Limb (tissue), 2 donors: ENCODE measurements at regions not wholly inside any gene's neighbourhood (a gene's known extent, or its start where the extent isn't known, plus 50 kb on each side); places are given as distances from the start of the nearest gene placed in this dataset.
A peak's percentile ranks its signal among the peaks of the same experiment; 100 is the strongest.

ENCODE experiments used
- DNase-seq, 2 donors: peaks; one replicate each; pipeline ENCODE4 v3.0.0-alpha.2; 2016; ENCODE audit errors: extremely low spot score in 2 of 2

- no peak for DNase-seq
Observed at GRCh38 chr2:84290537-84290936, 168.5 kb downstream of the SUCLG1 start.

- DNase-seq = no peak
Observed at GRCh38 chr2:84288293-84288692, 170.8 kb downstream of the SUCLG1 start.

DNA sequence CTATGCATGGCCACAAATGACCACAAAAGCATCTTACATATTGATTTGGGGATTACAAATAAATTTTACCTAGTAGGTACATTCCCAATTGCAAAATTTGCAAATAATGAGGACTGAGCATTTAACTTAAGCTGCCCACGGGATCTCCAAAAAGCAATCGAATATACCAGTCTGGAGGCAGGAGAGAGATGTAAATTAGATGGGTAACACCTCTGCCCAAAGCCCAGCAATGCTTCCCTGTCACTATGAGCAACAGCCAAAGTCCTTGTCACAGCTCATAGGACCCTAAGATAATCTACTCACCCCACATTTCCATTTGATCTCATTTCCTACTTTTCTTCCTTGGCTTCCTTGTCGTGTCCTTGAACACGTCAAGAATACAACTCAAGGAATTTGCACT lies 172.2 kb downstream of the SUCLG1 start:
- DNase-seq = no peak

- no peak for DNase-seq
Observed at GRCh38 chr2:84285056-84285747, 173.9 kb downstream of the SUCLG1 start.

- DNase-seq = peak; percentile 10 to 29
Observed at GRCh38 chr2:84283506-84283905, 175.6 kb downstream of the SUCLG1 start.

DNA sequence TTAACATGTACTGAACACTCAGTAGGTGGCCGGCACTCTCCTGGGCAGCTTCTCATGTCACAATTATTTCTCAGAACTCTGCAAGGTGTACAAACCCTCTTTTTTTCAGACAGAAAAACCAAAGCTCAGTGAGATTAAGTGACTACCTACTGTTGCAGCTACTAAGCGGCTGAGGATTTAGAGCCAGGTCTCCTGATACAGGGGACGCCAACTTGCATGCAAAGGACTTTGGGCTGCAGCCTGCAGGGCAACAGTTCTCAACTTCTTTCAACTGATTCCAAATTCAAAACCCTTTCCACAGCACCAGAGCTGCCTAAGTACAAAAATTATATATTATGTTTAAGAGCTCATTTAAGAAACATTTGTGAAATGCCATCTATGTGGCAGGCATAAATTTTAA lies 177.6 kb downstream of the SUCLG1 start:
- no peak for DNase-seq

DNA sequence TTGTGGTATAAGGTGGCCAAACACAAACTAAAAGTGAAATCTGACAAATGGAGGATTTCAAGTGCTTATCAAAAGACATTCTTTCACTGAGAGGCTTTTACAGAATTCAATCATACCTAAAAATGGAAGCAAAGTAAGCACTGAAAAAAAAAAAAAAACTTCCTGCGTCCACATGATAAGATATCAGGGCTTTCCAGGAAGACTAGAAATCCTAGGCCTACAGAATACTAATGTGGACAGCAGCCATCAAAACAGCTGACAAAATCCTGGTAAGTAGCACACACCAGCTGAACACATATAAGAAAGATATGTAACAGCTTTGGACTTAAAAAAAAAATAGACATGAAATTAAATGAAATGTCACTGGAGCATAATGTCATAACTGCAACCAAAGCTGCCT lies 178.2 kb downstream of the SUCLG1 start:
- no peak for DNase-seq

DNA sequence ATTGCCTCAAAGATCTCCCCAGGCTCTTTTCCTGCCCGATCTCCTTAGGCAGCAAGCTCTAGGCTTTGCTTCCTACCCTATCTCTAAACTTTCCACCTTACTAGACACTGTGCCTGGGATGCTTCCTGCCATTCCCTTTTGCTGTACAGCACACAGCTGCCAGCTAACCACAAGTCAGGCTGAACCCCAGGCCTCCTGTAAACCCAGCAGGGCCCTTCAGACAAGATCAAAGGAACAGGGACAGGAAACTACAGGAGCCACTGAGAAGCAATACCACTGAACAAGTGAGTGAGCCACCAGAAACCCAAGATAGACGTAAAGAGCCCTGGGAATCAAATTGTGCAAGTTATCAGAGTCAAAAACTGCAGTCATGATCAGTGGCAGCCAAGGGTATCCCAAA lies 180.7 kb downstream of the SUCLG1 start:
- no peak for DNase-seq

GRCh38 chr2:84276590-84277255 lies 182.4 kb downstream of the SUCLG1 start:
- DNase-seq = no peak

GRCh38 chr2:84273406-84273805 lies 185.7 kb downstream of the SUCLG1 start:
- no peak for DNase-seq

- no peak for DNase-seq
Observed at GRCh38 chr2:84271977-84272376, 187.1 kb downstream of the SUCLG1 start.

DNA sequence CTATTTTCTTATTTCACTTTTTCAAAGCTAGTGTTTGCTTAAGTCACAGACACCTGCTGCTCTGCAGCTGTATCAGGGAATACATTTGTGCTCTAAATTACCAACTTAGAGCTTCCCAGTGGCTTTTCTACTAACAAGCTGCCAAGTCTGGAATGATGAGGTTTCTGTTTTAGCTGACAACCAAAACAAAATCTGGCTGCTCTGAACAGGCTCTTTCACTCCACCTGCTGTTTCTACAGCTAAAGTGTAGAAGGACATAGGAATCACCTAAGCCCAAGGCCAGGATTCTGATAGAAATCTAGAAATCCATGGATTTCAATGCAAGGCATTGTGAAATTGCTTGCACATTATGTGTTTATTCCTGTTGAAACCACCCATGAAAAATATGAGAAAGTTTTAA lies 201.2 kb downstream of the SUCLG1 start:
- peak in 1 of 2 donors; percentile 58 for DNase-seq

DNA sequence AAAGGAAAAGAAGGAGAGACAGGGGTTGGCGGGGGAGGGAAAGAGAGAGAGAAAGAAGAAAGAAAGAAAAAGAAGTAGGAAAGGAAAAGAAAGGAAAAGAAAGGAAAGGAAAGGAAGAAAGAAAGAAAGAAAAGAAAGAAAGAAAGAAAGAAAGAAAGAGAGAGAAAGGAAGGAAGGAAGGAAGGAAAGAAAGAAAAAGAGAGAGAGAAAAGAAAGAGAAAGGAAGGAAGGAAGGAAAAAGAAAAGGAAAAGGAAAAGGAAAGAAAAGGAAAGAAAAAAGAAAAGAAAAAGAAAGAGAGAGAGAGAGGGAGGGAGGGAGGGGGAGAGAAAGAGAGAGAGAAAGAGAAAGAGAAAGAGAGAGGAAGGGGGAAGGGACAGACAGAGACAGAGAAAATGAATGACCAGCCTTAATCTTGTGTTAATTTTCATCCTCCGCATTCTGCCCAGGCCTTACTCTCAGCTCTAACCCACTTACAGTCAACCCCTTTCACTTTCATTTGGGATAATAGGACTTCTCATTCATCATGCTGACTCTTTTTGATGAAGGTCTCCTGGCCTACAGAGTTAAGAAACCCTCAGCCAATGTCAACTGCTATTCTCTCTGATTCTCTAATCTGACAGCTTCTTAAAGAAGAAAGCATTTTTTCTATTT lies 207.3 kb downstream of the SUCLG1 start:
- DNase-seq = no peak

DNA sequence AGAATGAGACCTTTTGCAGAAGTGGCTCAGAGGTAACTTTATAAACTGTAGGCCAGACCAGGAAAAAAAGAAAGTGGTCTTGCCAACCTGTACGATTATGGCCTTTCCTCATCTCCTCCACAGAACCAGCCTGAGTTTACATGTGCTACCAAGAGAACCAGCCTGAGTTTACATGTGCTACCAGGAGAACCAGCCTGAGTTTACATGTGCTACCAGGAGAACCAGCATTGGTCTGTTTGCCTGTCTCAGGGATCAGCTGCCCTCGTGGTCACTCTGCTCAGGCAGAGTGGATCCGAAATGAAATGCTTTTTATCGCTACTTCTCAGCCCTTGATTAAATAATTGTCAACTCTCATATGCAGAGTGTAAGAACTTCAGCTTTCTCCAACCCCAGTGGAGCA lies 209.9 kb downstream of the SUCLG1 start:
- no peak for DNase-seq

DNA sequence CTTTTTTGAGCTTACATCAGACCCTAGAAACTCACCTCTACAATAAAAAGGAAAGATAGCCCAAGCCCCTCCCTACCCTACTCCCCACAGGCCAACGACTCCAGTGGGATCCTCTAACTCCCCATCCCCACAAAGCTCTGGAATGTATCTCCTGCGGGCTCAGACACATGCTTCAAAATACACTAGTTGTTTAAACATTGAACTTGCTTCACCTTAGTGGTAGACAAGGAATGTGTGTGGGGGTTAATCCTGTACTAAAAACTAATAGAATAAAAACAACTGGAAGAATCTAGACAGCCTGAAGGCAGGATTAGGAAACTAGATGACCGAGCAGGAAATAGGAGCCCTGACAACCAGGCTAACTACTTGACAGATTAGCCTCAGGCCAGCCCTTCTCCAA lies 211.5 kb downstream of the SUCLG1 start:
- DNase-seq = no peak

- DNase-seq = no peak
Observed at GRCh38 chr2:84243788-84244733, 215.0 kb downstream of the SUCLG1 start.

GRCh38 chr2:84238907-84239306 lies 220.2 kb downstream of the SUCLG1 start:
- DNase-seq = no peak

GRCh38 chr2:84236288-84236687 lies 222.8 kb downstream of the SUCLG1 start:
- DNase-seq = no peak

DNA sequence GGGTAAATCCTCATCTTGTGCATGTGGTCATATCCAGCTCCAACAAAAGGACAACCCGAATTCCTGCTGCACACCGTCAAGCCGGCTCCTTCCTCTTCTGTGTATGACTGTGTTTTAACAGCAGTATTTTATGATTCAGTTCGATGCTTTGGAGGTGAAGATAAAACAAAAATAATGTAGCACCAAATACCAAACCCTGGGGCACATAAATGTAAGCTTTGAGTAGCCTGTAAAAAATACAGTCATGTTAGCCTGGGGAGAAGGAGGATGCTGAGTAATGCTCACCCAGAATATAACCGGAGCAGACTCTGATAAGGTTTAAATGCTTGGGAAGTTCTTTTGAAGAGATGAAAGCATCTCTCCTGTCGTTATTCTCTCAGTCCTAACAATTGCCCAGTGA lies 225.0 kb downstream of the SUCLG1 start:
- DNase-seq = no peak

DNA sequence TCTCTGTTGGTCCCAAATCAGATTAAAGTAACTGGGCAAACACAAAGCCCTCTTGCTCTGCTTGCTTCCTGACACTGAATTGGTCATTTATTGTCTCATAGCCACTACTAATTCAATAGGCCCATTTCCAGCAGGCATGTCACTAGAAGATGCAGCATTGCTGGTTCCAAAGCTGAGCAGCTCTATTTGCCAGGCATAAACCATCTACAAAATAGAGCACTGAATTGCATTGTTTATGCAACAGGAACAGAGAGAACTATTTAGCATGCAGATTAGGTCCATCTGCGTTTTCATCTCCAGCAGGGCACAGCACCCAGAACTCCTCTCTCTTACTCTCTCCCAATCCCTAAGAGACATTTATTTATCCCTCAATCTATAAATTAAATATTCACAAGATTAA lies 227.6 kb downstream of the SUCLG1 start:
- no peak for DNase-seq

GRCh38 chr2:84224121-84224520 lies 235.0 kb downstream of the SUCLG1 start:
- no peak for DNase-seq

DNA sequence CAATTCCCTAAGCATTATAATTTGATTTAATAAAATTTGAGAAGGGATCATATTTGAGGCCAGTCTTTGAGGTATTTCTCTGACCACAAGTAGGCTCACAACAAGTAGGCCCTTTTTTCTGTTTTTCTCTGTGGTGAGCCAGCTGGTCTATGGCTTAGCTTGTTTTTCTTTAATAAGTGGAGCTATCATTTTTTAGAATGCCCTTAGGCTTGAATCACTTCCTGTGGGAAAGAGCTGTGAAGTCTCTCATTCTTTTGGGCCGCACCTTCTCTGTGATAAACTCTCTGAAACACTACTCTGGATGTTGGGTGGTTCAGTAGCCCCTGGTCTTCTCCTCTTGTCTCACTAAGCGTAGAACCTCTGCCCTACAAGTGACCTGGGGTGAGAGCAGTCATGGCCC lies 235.9 kb downstream of the SUCLG1 start:
- DNase-seq = no peak
